DOHH2 (cell line): ENCODE measurements at regions not wholly inside any gene's neighbourhood (a gene's known extent, or its start where the extent isn't known, plus 50 kb on each side); places are given as distances from the start of the nearest gene placed in this dataset.

Experiments
- H3F3A ChIP-seq: fragments of 200-600 bp; sonication (generic), shearing (Covaris generic); 2 replicates; pipeline ENCODE4 v1.6.0; 2016; ENCODE audit warnings: antibody characterized with exemption, mild to moderate bottlenecking; ENCODE audit not compliant: control insufficient read depth, insufficient read depth
- H3K27ac ChIP-seq: fragments of 200-600 bp; sonication (generic); 2 replicates; pipeline ENCODE4 v1.5.1; 2014; ENCODE audit warnings: low read depth, mild to moderate bottlenecking, low read length, moderate library complexity
- H3K27me3 ChIP-seq: fragments of 200-600 bp; sonication (generic); 2 replicates; pipeline ENCODE4 v1.6.1; 2014; ENCODE audit warnings: mild to moderate bottlenecking, low read length, mixed read lengths; ENCODE audit not compliant: control insufficient read depth
- H3K36me3 ChIP-seq: fragments of 200-600 bp; sonication (generic); 2 replicates; pipeline ENCODE4 v1.6.1; 2014; ENCODE audit warnings: mild to moderate bottlenecking, low read length, moderate library complexity, mixed read lengths; ENCODE audit not compliant: control insufficient read depth
- H3K4me1 ChIP-seq: fragments of 200-600 bp; sonication (generic); 2 replicates; pipeline ENCODE4 v1.6.1; 2014; ENCODE audit warnings: mild to moderate bottlenecking, low read length, mixed read lengths; ENCODE audit not compliant: control insufficient read depth
- H3K4me2 ChIP-seq: fragments of 200-600 bp; sonication (generic); 2 replicates; pipeline ENCODE4 v1.6.0; 2014; ENCODE audit warnings: mild to moderate bottlenecking, low read length, moderate library complexity
- H3K4me3 ChIP-seq: fragments of 200-600 bp; sonication (generic); 2 replicates; pipeline ENCODE4 v1.5.1; 2014; ENCODE audit warnings: mild to moderate bottlenecking, low read length, mixed read lengths
- H3K79me2 ChIP-seq: fragments of 200-600 bp; sonication (generic); 2 replicates; pipeline ENCODE4 v1.6.1; 2014; ENCODE audit warnings: mild to moderate bottlenecking, low read length, mixed read lengths; ENCODE audit not compliant: control insufficient read depth
- H3K9me2 ChIP-seq: fragments of 200-600 bp; sonication (generic); replicated peaks from 2 replicates; pipeline ENCODE4 v1.6.1; 2014; ENCODE audit warnings: mild to moderate bottlenecking, low read length, mixed read lengths; ENCODE audit not compliant: control insufficient read depth
- H3K9me3 ChIP-seq: fragments of 200-600 bp; sonication (generic); 2 replicates; pipeline ENCODE4 v1.6.1; 2014; ENCODE audit warnings: antibody characterized with exemption, low read length, mixed read lengths; ENCODE audit not compliant: control insufficient read depth, insufficient read depth
- H4K20me1 ChIP-seq: fragments of 200-600 bp; sonication (generic); 2 replicates; pipeline ENCODE4 v1.6.0; 2014; ENCODE audit warnings: low read depth, mild to moderate bottlenecking, antibody characterized with exemption, low read length, moderate library complexity; ENCODE audit not compliant: control insufficient read depth, insufficient read depth
- CTCF ChIP-seq: fragments of 200-600 bp; sonication (generic); IDR thresholded peaks from one replicate; pipeline ENCODE4 v1.5.1; 2014; ENCODE audit warnings: antibody characterized with exemption, mild to moderate bottlenecking, low read depth, low read length; ENCODE audit not compliant: poor library complexity, severe bottlenecking
- EZH2phosphoT487 ChIP-seq: fragments of 200-600 bp; sonication (generic); IDR thresholded peaks from 2 replicates; pipeline ENCODE4 v1.6.1; 2017; ENCODE audit warnings: borderline replicate concordance, mild to moderate bottlenecking, antibody characterized with exemption, low read length, moderate library complexity, mixed read lengths

GRCh38 chr1:244952280-244952933 is 88.1 kb upstream of the HNRNPU start:
- Histone ChIP-seq H3K9me3 (no peaks in the 10 kb centered on the region), H3K9me2 (no peaks in the 10 kb centered on the region), H3K4me1 (peaks cover 6% of the 10 kb centered on the region), H4K20me1 (no peaks in the 10 kb centered on the region), H3F3A (no peaks in the 10 kb centered on the region), H3K36me3 (no peaks in the 10 kb centered on the region), H3K27ac (no peak overlapping the region), H3K27me3 (no peaks in the 10 kb centered on the region), H3K4me3 (no peak overlapping the region), H3K79me2 (no peaks in the 10 kb centered on the region), H3K4me2 (no peak overlapping the region)
- TF ChIP-seq CTCF (no peak), EZH2phosphoT487 (no peak)

GRCh38 chr1:244948416-244948815 is 84.1 kb upstream of the HNRNPU start:
- Histone ChIP-seq H3K27me3 (no peaks in the 10 kb centered on the region), H3K9me3 (no peaks in the 10 kb centered on the region), H4K20me1 (no peaks in the 10 kb centered on the region), H3K27ac (no peak overlapping the region), H3K4me1 (no peaks in the 10 kb centered on the region), H3K4me3 (no peak overlapping the region), H3K4me2 (no peak overlapping the region), H3K79me2 (no peaks in the 10 kb centered on the region), H3K36me3 (no peaks in the 10 kb centered on the region), H3F3A (no peaks in the 10 kb centered on the region), H3K9me2 (no peaks in the 10 kb centered on the region)
- no peak for TF ChIP-seq CTCF
- TF ChIP-seq EZH2phosphoT487, result no peak

DNA sequence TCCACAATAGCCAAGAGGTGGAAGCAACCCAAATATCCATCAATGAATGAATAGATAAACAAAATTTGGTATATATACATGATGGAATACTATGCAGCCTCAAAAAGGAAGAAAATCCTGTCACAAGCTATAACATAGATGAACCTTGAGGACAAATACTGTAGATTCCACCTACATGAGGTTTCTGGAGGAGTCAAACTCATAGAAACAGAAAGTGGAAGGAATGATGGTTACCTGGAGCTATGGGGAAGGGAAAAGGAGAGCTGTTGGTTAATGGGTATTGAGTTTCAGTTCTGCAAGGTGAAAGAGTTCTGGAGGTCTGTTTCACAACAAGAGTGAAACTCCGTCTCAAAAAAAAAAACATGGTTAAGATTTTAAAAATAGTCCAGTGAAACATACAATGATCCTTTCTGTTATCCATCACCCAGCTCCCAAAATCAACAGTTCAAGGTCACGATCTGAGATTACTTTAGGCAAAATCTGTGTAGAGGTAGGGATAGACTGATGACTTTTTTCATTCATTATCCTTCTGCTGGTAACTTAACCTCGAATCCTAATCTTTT is 80.8 kb upstream of the HNRNPU start:
- Histone ChIP-seq H3K9me2 (no peaks in the 10 kb centered on the region), H3K4me2 (no peak overlapping the region), H3K4me3 (no peak overlapping the region), H3F3A (no peaks in the 10 kb centered on the region), H3K4me1 (peaks cover 12% of the 10 kb centered on the region), H4K20me1 (no peaks in the 10 kb centered on the region), H3K79me2 (no peaks in the 10 kb centered on the region), H3K9me3 (no peaks in the 10 kb centered on the region), H3K27ac (no peak overlapping the region), H3K27me3 (no peaks in the 10 kb centered on the region), H3K36me3 (no peaks in the 10 kb centered on the region)
- TF ChIP-seq EZH2phosphoT487, result no peak
- no peak for TF ChIP-seq CTCF
